HL-60 (cell line): ENCODE measurements at regions not wholly inside any gene's neighbourhood (a gene's known extent, or its start where the extent isn't known, plus 50 kb on each side); places are given as distances from the start of the nearest gene placed in this dataset.

Experiments
- DNase-seq, 2 experiments: peaks; one replicate each; pipeline ENCODE4 v3.0.0-alpha.2; 2010 to 2020; ENCODE audit warnings: low read depth in 1 of 2, low spot score in 1 of 2
- H3K27ac ChIP-seq: fragments of 250-450 bp; sonication (Bioruptor Pico); replicated peaks from 2 replicates; pipeline ENCODE4 v1.5.1; 2020; ENCODE audit warnings: mild to moderate bottlenecking, moderate library complexity
- H3K27me3 ChIP-seq: fragments of 250-450 bp; sonication (Bioruptor Pico); 2 replicates; pipeline ENCODE4 v1.5.1; 2021; ENCODE audit warnings: mild to moderate bottlenecking, moderate library complexity; ENCODE audit not compliant: insufficient read depth, poor library complexity, severe bottlenecking
- H3K4me3 ChIP-seq: replicated peaks from 2 replicates; pipeline ENCODE4 v1.5.1; 2011; ENCODE audit warnings: mild to moderate bottlenecking, control low read depth, low read length; ENCODE audit not compliant: insufficient read depth
- CTCF ChIP-seq: IDR thresholded peaks from one replicate; pipeline ENCODE4 v1.5.1; 2011; ENCODE audit warnings: low read length, control low read depth, inconsistent platforms; ENCODE audit not compliant: insufficient read depth
- GABPA ChIP-seq: IDR thresholded peaks from 2 replicates; pipeline ENCODE4 v1.6.1; 2012; ENCODE audit warnings: low read depth
- POLR2AphosphoS5 ChIP-seq: IDR thresholded peaks from 2 replicates; pipeline ENCODE4 v1.6.1; 2012; ENCODE audit warnings: low read depth
- REST ChIP-seq: IDR thresholded peaks from 2 replicates; pipeline ENCODE4 v1.6.1; 2012; ENCODE audit warnings: low read depth; ENCODE audit not compliant: insufficient replicate concordance
- SPI1 ChIP-seq: IDR thresholded peaks from 2 replicates; pipeline ENCODE4 v1.6.1; 2012; ENCODE audit warnings: low read depth, mild to moderate bottlenecking, borderline replicate concordance

GRCh38 chr14:32014057-32014456 is 63.0 kb upstream of the ARHGAP5 start:
- H3K4me3 ChIP-seq, result no peak overlapping the region
- no peak overlapping the region for H3K27ac ChIP-seq
- TF ChIP-seq REST (no peak), GABPA (no peak), SPI1 (no peak), POLR2AphosphoS5 (no peak), CTCF (no peak)
- H3K27me3 ChIP-seq, result no peaks in the 10 kb centered on the region
- no peak for DNase-seq

- no peak for TF ChIP-seq GABPA
- no peak for TF ChIP-seq REST
- TF ChIP-seq CTCF, result no peak
- TF ChIP-seq SPI1, result no peak
- TF ChIP-seq POLR2AphosphoS5, result no peak
- Histone ChIP-seq H3K27ac (no peak overlapping the region), H3K4me3 (no peak overlapping the region), H3K27me3 (no peaks in the 10 kb centered on the region)
- no peak for DNase-seq
These were observed 62.6 kb upstream of the ARHGAP5 start for GRCh38 chr14:32014498-32014897.

- Histone ChIP-seq H3K4me3 (no peak overlapping the region), H3K27me3 (no peaks in the 10 kb centered on the region), H3K27ac (no peak overlapping the region)
- TF ChIP-seq POLR2AphosphoS5 (no peak), REST (no peak), GABPA (no peak), SPI1 (no peak), CTCF (no peak)
- DNase-seq, result no peak
These were observed 61.9 kb upstream of the ARHGAP5 start for GRCh38 chr14:32015166-32015565.
